ENCODE measurements at regions not wholly inside any gene's neighbourhood (a gene's known extent, or its start where the extent isn't known, plus 50 kb on each side); places are given as distances from the start of the nearest gene placed in this dataset.

- TF ChIP-seq CTCF (IDR thresholded peaks at IDR 0.05) (no peak), EP300 (IDR thresholded peaks at IDR 0.05; ENCODE audit: low read depth) (no peak)
Measured at GRCh38 chr15:75775296-75776064, 62.8 kb upstream of the CSPG4 start.

All from transverse colon (tissue), 3 donors.